ENCODE measurements at regions not wholly inside any gene's neighbourhood (a gene's known extent, or its start where the extent isn't known, plus 50 kb on each side); places are given as distances from the start of the nearest gene placed in this dataset.
A peak's percentile ranks its signal among the peaks of the same experiment; 100 is the strongest.

DNA sequence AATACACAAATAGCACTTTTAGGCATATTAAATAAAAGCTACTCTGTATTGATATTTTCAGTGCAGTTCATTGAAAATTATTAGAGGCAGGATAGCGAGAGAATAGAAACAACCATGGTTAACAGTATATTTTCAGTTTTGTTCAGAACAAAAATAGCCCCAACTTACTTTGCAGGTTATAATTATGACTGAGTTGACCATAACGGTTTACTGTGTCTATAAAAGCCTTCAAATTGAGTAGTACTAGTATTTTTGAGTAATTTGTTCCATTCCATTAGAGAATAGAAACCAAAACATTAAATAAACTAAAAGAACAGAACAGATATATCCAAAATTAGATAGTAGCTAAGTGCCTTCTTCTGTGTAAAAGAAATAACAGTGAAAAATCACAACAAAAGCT lies 1108.4 kb upstream of the PCDH20 start:
- TF ChIP-seq CEBPB (IDR thresholded peaks at IDR 0.05), result no peak
- TF ChIP-seq EGR1 (IDR thresholded peaks at IDR 0.05), result no peak

DNA sequence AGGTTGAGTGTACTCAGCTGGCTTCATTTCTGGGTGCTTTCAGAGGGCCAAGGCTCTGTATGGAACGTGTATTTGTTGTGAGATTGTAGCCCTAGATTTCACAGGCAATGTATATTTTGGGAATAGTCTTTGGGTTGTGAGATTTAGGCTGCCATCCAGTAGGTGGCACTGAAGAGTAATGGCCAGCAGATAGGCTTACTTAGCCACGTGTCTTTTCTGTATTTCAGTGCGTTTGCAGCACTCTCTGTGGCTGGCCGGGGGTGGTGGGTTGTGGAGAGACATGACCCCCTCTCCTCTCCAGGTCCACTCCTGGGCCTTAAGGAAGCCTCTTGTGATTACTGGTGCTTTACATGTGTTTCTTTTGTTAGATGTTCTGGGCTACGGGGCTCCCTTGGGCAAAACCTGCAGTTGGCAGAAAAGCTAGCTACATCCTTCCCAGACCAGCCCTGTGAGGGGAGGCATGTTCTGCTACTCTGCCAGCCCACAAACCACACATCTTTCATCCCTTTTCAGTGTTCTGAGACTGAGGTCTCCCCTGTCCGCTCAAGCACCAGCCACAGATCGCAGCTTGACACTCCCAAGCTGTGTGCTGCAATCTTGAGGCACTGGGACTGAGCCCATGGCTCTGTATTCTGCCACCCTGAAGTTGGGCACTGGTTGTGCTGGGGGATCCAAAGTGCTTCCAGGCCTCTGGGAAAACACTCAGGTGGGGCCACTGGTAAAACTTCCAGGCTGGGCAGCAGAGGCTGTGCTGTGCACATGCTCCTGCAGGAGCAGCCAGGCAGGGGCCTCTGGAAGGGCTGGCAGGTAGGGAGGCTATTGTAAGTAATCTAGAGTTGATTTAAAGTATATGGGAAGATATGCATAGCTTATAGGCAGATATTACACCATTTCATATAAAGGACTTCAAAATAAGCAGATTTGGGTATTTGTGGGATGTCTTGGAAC lies 1096.8 kb upstream of the PCDH20 start:
- no peak for TF ChIP-seq EGR1 (IDR thresholded peaks at IDR 0.05)
- TF ChIP-seq ZBTB7A (IDR thresholded peaks at IDR 0.05; ENCODE audit: low read depth), result no peak
- TF ChIP-seq TAF1 (IDR thresholded peaks at IDR 0.05; ENCODE audit: low read depth), result no peak
- TF ChIP-seq NFIC (IDR thresholded peaks at IDR 0.05), result no peak
- TF ChIP-seq, protein P1, sequence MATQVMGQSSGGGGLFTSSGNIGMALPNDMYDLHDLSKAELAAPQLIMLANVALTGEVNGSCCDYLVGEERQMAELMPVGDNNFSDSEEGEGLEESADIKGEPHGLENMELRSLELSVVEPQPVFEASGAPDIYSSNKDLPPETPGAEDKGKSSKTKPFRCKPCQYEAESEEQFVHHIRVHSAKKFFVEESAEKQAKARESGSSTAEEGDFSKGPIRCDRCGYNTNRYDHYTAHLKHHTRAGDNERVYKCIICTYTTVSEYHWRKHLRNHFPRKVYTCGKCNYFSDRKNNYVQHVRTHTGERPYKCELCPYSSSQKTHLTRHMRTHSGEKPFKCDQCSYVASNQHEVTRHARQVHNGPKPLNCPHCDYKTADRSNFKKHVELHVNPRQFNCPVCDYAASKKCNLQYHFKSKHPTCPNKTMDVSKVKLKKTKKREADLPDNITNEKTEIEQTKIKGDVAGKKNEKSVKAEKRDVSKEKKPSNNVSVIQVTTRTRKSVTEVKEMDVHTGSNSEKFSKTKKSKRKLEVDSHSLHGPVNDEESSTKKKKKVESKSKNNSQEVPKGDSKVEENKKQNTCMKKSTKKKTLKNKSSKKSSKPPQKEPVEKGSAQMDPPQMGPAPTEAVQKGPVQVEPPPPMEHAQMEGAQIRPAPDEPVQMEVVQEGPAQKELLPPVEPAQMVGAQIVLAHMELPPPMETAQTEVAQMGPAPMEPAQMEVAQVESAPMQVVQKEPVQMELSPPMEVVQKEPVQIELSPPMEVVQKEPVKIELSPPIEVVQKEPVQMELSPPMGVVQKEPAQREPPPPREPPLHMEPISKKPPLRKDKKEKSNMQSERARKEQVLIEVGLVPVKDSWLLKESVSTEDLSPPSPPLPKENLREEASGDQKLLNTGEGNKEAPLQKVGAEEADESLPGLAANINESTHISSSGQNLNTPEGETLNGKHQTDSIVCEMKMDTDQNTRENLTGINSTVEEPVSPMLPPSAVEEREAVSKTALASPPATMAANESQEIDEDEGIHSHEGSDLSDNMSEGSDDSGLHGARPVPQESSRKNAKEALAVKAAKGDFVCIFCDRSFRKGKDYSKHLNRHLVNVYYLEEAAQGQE (IDR thresholded peaks at IDR 0.05; ENCODE audit: low read depth), result no peak
- TF ChIP-seq CREB1 (IDR thresholded peaks at IDR 0.05; ENCODE audit: low read depth), result no peak
- TF ChIP-seq, protein P2, sequence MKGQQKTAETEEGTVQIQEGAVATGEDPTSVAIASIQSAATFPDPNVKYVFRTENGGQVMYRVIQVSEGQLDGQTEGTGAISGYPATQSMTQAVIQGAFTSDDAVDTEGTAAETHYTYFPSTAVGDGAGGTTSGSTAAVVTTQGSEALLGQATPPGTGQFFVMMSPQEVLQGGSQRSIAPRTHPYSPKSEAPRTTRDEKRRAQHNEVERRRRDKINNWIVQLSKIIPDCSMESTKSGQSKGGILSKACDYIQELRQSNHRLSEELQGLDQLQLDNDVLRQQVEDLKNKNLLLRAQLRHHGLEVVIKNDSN (IDR thresholded peaks at IDR 0.05), result peak; percentile 66
- TF ChIP-seq TEAD4 (IDR thresholded peaks at IDR 0.05), result no peak
- TF ChIP-seq RAD21 (IDR thresholded peaks at IDR 0.05; ENCODE audit: low read depth), result peak; percentile 72
- no peak for TF ChIP-seq EP300 (IDR thresholded peaks at IDR 0.05; ENCODE audit: borderline replicate concordance)
- TF ChIP-seq YY1 (IDR thresholded peaks at IDR 0.05; ENCODE audit: low read depth), result no peak
- no peak for TF ChIP-seq FOXM1 (IDR thresholded peaks at IDR 0.05; ENCODE audit: borderline replicate concordance, low read depth)
- no peak for TF ChIP-seq CEBPB (IDR thresholded peaks at IDR 0.05)
- TF ChIP-seq, protein P3, sequence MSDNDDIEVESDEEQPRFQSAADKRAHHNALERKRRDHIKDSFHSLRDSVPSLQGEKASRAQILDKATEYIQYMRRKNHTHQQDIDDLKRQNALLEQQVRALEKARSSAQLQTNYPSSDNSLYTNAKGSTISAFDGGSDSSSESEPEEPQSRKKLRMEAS (IDR thresholded peaks at IDR 0.05), result peak; percentile 62
- no peak for TF ChIP-seq TCF12 (IDR thresholded peaks at IDR 0.05; ENCODE audit: low read depth)

DNA sequence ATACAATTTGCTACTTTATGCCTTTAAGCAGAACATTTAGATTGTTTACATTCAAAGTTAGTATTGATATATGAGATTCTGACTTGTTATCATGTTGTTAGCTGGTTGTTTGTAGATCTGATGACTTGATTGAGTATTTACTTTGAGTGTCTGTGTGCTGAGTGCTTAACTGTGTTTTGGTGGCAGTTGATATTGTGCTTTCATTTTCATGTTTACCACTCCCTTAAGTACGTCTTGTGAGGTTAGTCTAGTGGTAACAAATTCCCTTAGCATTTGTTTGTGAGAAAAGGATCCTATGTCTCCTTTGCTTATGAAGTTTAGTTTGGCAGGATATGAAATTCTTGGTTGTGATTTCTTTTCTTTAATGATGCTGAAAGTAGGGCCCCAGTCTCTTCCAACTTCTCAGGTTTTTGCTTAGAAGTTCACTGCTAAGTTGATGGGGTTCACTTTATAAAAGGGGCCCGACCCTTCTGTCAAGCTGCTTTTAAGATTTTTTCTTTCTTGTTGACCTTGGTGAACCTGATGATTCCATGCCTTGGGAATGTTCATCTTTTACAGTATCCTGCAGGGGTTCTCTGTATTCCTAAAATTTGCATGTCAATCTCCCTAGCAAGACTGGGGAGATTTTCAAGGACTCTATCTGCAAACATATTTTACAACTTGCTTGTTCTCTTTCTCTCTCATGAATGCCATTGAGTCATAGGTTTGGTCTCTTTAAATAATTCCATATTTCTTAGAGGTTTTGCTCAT lies 1095.4 kb upstream of the PCDH20 start:
- TF ChIP-seq EGR1 (IDR thresholded peaks at IDR 0.05) (no peak), FOXM1 (IDR thresholded peaks at IDR 0.05; ENCODE audit: borderline replicate concordance, low read depth) (no peak), TEAD4 (IDR thresholded peaks at IDR 0.05) (no peak), ZBTB7A (IDR thresholded peaks at IDR 0.05; ENCODE audit: low read depth) (no peak), TAF1 (IDR thresholded peaks at IDR 0.05; ENCODE audit: low read depth) (no peak), RAD21 (IDR thresholded peaks at IDR 0.05; ENCODE audit: low read depth) (no peak)
- TF ChIP-seq, protein P1 (IDR thresholded peaks at IDR 0.05; ENCODE audit: low read depth), result no peak
- TF ChIP-seq, protein P2 (IDR thresholded peaks at IDR 0.05), result no peak

DNA sequence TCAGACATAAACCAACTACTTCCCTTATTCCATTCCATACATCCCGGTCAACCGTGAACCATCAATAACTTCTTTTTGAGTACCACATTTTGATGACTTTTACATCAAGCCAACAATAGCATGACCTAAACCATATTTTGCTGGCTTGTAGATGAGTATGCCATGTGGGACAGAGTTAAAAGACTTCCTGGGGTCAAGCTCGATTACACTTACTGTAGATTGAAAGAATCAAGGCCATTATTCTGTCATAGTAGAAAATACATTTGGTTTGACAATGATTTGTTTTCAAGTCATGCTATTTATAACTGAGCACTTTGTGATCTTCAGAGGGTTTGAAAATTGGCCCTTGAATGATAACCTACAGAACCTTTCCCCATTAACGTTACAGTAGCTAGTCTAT lies 1086.9 kb upstream of the PCDH20 start:
- TF ChIP-seq, protein P1 (IDR thresholded peaks at IDR 0.05; ENCODE audit: low read depth), result no peak
- TF ChIP-seq EP300 (IDR thresholded peaks at IDR 0.05; ENCODE audit: borderline replicate concordance) (no peak), FOXM1 (IDR thresholded peaks at IDR 0.05; ENCODE audit: borderline replicate concordance, low read depth) (no peak), RAD21 (IDR thresholded peaks at IDR 0.05; ENCODE audit: low read depth) (no peak), ZBTB7A (IDR thresholded peaks at IDR 0.05; ENCODE audit: low read depth) (no peak), NFIC (IDR thresholded peaks at IDR 0.05) (no peak), YY1 (IDR thresholded peaks at IDR 0.05; ENCODE audit: low read depth) (no peak), CEBPB (IDR thresholded peaks at IDR 0.05) (no peak)
- TF ChIP-seq, protein P3 (IDR thresholded peaks at IDR 0.05), result no peak
